WTC11 (cell line): ENCODE measurements at regions not wholly inside any gene's neighbourhood (a gene's known extent, or its start where the extent isn't known, plus 50 kb on each side); places are given as distances from the start of the nearest gene placed in this dataset.
"Not testable (repeated sequence)": the region's sequence is repeated elsewhere in the genome, so short reads cannot be mapped to it uniquely, and the experiment has no call there.

Experiments used
- ATAC-seq: fragments of 200-7000 bp; cut with Tn5 transposase; 2 replicates; pipeline ENCODE4 v1.10.0; 2021; ENCODE audit warnings: mild to moderate bottlenecking, moderate library complexity
- CTCF ChIA-PET: fragments of 300-600 bp; sonication (Branson Sonifier 250); formaldehyde crosslinking; loops from one replicate; lab custom pipeline; 2021; ENCODE audit warnings: antibody characterized with exemption; lab: Charles Lee
- POLR2A ChIA-PET: fragments of 350-600 bp; sonication (Branson Sonifier 250); formaldehyde crosslinking; loops from one replicate; lab custom pipeline; 2021; ENCODE audit warnings: antibody characterized with exemption; lab: Charles Lee
- DNase-seq: peaks from one replicate; pipeline ENCODE4 v3.0.0; 2021; ENCODE audit warnings: low spot score
- H3K27ac Mint-ChIP-seq: 2 replicates; pipeline ENCODE4 v1.8.0; 2021; ENCODE audit warnings: mixed read lengths
- H3K27me3 Mint-ChIP-seq: 2 replicates; pipeline ENCODE4 v1.8.0; 2021; ENCODE audit warnings: low read depth, mild to moderate bottlenecking, moderate library complexity, mixed read lengths
- H3K36me3 Mint-ChIP-seq: 2 replicates; pipeline ENCODE4 v1.8.0; 2021; ENCODE audit warnings: mixed read lengths
- H3K4me1 Mint-ChIP-seq: 2 replicates; pipeline ENCODE4 v1.8.0; 2022; ENCODE audit warnings: mixed read lengths
- H3K4me3 Mint-ChIP-seq: 2 replicates; pipeline ENCODE4 v1.8.0; 2021; ENCODE audit warnings: mild to moderate bottlenecking, moderate library complexity, mixed read lengths
- H3K9me3 Mint-ChIP-seq: 2 replicates; pipeline ENCODE4 v1.8.0; 2021; ENCODE audit warnings: mixed read lengths

- H3K4me1 Mint-ChIP-seq, ATAC-seq, POLR2A ChIA-PET, DNase-seq, CTCF ChIA-PET, H3K27ac Mint-ChIP-seq, H3K27me3 Mint-ChIP-seq, H3K4me3 Mint-ChIP-seq, H3K9me3 Mint-ChIP-seq, H3K36me3 Mint-ChIP-seq: not testable (repeated sequence)
Measured at GRCh38 chr9:41741173-41741572, 388.1 kb downstream of the CNTNAP3B start.

- H3K9me3 Mint-ChIP-seq, CTCF ChIA-PET, H3K36me3 Mint-ChIP-seq, ATAC-seq, H3K4me3 Mint-ChIP-seq, POLR2A ChIA-PET, DNase-seq, H3K4me1 Mint-ChIP-seq, H3K27me3 Mint-ChIP-seq, H3K27ac Mint-ChIP-seq: not testable (repeated sequence)
Measured at GRCh38 chr9:41738681-41739080, 390.5 kb downstream of the CNTNAP3B start.

- not testable (repeated sequence) for H3K4me1 Mint-ChIP-seq, H3K4me3 Mint-ChIP-seq
Measured at GRCh38 chr9:41699190-41699589, 430.0 kb downstream of the CNTNAP3B start.

GRCh38 chr9:41697080-41697479, 432.1 kb downstream of the CNTNAP3B start:
- POLR2A ChIA-PET, H3K4me1 Mint-ChIP-seq, CTCF ChIA-PET: not testable (repeated sequence)

More at GRCh38 chr9:41699190-41699589, 430.0 kb downstream of the CNTNAP3B start:
- H3K36me3 Mint-ChIP-seq, ATAC-seq, CTCF ChIA-PET, DNase-seq, H3K27ac Mint-ChIP-seq, H3K27me3 Mint-ChIP-seq, H3K9me3 Mint-ChIP-seq, POLR2A ChIA-PET: not testable (repeated sequence)

GRCh38 chr9:41679312-41679711, 449.9 kb downstream of the CNTNAP3B start:
- not testable (repeated sequence) for H3K27ac Mint-ChIP-seq, H3K9me3 Mint-ChIP-seq, H3K36me3 Mint-ChIP-seq

More at GRCh38 chr9:41697080-41697479, 432.1 kb downstream of the CNTNAP3B start:
- DNase-seq, ATAC-seq, H3K36me3 Mint-ChIP-seq, H3K9me3 Mint-ChIP-seq, H3K4me3 Mint-ChIP-seq, H3K27ac Mint-ChIP-seq, H3K27me3 Mint-ChIP-seq: not testable (repeated sequence)

GRCh38 chr9:41663497-41664036, 465.7 kb downstream of the CNTNAP3B start:
- H3K9me3 Mint-ChIP-seq, H3K27ac Mint-ChIP-seq: not testable (repeated sequence)
- DNase-seq, result peak; percentile 40

More at GRCh38 chr9:41679312-41679711, 449.9 kb downstream of the CNTNAP3B start:
- H3K4me3 Mint-ChIP-seq, H3K27me3 Mint-ChIP-seq, CTCF ChIA-PET, H3K4me1 Mint-ChIP-seq, POLR2A ChIA-PET, ATAC-seq, DNase-seq: not testable (repeated sequence)

GRCh38 chr9:41658706-41659105, 469.6 kb upstream of the ZNG1F start:
- POLR2A ChIA-PET, H3K27ac Mint-ChIP-seq, ATAC-seq, H3K9me3 Mint-ChIP-seq, DNase-seq, H3K4me3 Mint-ChIP-seq, H3K4me1 Mint-ChIP-seq, CTCF ChIA-PET, H3K27me3 Mint-ChIP-seq, H3K36me3 Mint-ChIP-seq: not testable (repeated sequence)

More at GRCh38 chr9:41663497-41664036, 465.7 kb downstream of the CNTNAP3B start:
- CTCF ChIA-PET, POLR2A ChIA-PET, H3K27me3 Mint-ChIP-seq, H3K4me1 Mint-ChIP-seq, H3K36me3 Mint-ChIP-seq, ATAC-seq: not testable (repeated sequence)
- peak overlapping the region; percentile 41 for H3K4me3 Mint-ChIP-seq

- CTCF ChIA-PET, POLR2A ChIA-PET, ATAC-seq, H3K9me3 Mint-ChIP-seq, H3K36me3 Mint-ChIP-seq, DNase-seq, H3K4me3 Mint-ChIP-seq, H3K4me1 Mint-ChIP-seq, H3K27me3 Mint-ChIP-seq, H3K27ac Mint-ChIP-seq: not testable (repeated sequence)
Measured at GRCh38 chr9:41658116-41658515, 469.0 kb upstream of the ZNG1F start.

- H3K9me3 Mint-ChIP-seq, CTCF ChIA-PET, ATAC-seq, H3K4me1 Mint-ChIP-seq, H3K4me3 Mint-ChIP-seq, H3K27ac Mint-ChIP-seq, POLR2A ChIA-PET, H3K36me3 Mint-ChIP-seq, DNase-seq, H3K27me3 Mint-ChIP-seq: not testable (repeated sequence)
Measured at GRCh38 chr9:41657141-41657540, 468.0 kb upstream of the ZNG1F start.

GRCh38 chr9:41655071-41655554, 466.0 kb upstream of the ZNG1F start:
- H3K4me3 Mint-ChIP-seq, result peak overlapping the region; percentile 41; the same call in 1 of the 2 replicates
- peak; percentile 20 for DNase-seq
- CTCF ChIA-PET, POLR2A ChIA-PET, H3K9me3 Mint-ChIP-seq, H3K36me3 Mint-ChIP-seq, H3K27me3 Mint-ChIP-seq, H3K4me1 Mint-ChIP-seq, H3K27ac Mint-ChIP-seq, ATAC-seq: not testable (repeated sequence)

- H3K4me3 Mint-ChIP-seq, POLR2A ChIA-PET, ATAC-seq, H3K36me3 Mint-ChIP-seq, H3K27ac Mint-ChIP-seq, CTCF ChIA-PET, H3K4me1 Mint-ChIP-seq, DNase-seq, H3K27me3 Mint-ChIP-seq, H3K9me3 Mint-ChIP-seq: not testable (repeated sequence)
Measured at GRCh38 chr9:41654349-41654748, 465.2 kb upstream of the ZNG1F start.

GRCh38 chr9:41653560-41654340, 464.6 kb upstream of the ZNG1F start:
- H3K27ac Mint-ChIP-seq, H3K27me3 Mint-ChIP-seq, POLR2A ChIA-PET, H3K4me3 Mint-ChIP-seq, ATAC-seq, H3K9me3 Mint-ChIP-seq, DNase-seq, CTCF ChIA-PET, H3K4me1 Mint-ChIP-seq, H3K36me3 Mint-ChIP-seq: not testable (repeated sequence)
